COLO829 (cell line): ENCODE measurements at regions not wholly inside any gene's neighbourhood (a gene's known extent, or its start where the extent isn't known, plus 50 kb on each side); places are given as distances from the start of the nearest gene placed in this dataset.
A peak's percentile ranks its signal among the peaks of the same experiment; 100 is the strongest.

Experiments used
- DNase-seq: peaks from one replicate; pipeline ENCODE4 v3.0.0; 2012; ENCODE audit warnings: low spot score

- DNase-seq = no peak
Measured at GRCh38 chr6:14972379-14973067, 273.3 kb upstream of the JARID2 start.

- no peak for DNase-seq
Measured at GRCh38 chr6:14974372-14974771, 271.5 kb upstream of the JARID2 start.

DNA sequence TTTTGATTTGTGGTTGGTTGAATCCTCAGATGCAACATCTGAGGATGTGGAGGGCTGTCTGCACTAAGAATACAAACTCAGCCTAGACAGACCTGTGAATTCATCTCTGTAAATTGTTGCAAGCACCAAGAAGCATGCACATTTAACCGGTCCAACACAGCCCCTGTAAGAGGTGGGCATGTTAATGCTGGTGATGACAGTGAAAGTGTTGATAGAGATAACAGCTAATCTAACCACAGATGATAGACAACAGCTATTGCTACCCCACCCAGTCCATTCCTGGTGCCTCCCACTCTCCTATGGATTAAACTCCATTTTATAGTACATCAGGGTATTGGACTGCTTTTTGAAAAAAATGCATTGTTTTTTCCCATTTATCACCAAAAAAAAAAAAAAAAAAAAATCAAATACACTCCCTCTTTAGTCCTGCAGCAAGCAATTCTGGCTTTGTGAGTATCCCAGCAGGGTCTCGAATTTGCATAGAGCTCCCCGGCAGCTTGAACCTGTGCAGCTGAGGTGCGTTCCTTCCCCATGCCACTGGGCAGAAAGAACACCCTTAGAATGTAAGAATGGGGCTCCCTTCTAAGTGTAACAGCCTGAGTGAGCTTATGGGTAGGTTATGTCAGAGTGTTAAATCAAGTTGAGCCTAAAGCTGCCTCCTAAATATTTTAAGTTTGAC is 270.9 kb upstream of the JARID2 start:
- DNase-seq = no peak

- DNase-seq = no peak
Measured at GRCh38 chr6:14975471-14975817, 270.4 kb upstream of the JARID2 start.

DNA sequence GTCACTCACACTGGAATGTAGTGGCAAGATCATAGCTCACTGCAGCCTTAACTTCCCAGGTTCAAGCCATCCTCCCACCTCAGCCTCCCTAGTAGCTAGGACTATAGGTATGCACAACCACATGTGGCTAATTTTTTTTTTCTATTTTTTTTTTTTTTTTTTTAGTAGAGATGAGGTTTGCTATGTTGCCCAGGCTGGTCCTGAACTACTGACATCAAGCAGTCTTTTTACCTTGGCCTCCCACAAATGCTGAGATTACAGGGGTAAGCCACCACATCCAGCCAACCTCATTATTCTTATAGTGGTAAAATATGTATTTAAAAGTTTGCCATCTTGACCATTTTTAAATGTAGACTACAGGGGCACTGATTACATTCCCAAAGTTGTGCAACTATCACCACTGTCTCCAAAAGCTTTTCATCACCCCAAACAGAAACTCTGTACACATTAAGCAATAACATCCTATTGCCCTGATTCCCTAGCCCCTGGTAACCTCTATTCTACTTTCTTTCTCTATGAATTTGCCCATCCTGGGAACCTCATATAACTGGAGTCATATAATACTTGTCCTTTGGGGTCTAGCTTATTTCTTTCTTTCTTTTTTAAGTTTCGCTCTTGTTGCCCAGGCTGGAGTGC is 268.0 kb upstream of the JARID2 start:
- DNase-seq = no peak

GRCh38 chr6:14981960-14982359 is 263.9 kb upstream of the JARID2 start:
- no peak for DNase-seq

GRCh38 chr6:14983599-14984518 is 262.0 kb upstream of the JARID2 start:
- DNase-seq = no peak

GRCh38 chr6:14984519-14984853 is 261.4 kb upstream of the JARID2 start:
- DNase-seq = peak; percentile 85

DNA sequence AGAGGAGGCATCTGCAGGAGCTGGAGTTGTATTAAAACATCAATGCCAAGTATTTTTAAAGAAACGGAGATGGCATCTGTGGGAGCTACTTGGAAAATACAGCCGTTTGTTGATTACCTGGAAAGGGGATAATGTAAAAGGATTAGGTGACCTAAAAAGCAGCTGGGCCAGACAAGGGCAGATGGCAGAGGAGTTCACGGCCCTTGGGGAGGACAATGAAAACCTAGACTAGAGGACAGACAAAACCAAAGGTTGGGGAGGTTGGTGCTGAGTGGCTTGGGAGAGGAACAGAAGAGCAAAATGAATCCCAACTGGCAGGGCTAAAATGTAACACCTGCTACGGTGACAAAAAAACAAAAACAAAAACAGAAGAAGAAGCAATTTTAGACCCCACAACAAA is 260.5 kb upstream of the JARID2 start:
- no peak for DNase-seq

GRCh38 chr6:14986370-14986769 is 259.5 kb upstream of the JARID2 start:
- no peak for DNase-seq

DNA sequence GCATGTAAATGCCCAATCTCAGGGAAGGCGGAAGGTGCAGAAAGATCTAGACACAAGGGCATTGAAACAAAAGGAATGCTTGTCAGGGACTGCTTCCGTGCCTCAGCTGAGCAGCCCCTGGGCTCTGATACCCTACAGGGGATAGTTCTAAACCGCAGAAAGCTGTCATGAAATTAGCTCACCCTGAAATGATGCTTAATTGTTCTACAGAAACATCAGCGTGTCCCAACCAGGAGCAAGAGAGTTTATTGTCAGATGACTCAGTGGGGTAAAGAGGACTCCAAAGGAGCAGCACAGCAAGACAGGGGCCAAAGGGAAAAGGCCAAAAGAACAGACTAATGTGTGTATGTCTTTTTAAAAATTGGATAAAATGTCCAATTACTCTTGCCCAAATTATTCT is 258.4 kb upstream of the JARID2 start:
- no peak for DNase-seq

GRCh38 chr6:14992382-14992781 is 253.5 kb upstream of the JARID2 start:
- no peak for DNase-seq

DNA sequence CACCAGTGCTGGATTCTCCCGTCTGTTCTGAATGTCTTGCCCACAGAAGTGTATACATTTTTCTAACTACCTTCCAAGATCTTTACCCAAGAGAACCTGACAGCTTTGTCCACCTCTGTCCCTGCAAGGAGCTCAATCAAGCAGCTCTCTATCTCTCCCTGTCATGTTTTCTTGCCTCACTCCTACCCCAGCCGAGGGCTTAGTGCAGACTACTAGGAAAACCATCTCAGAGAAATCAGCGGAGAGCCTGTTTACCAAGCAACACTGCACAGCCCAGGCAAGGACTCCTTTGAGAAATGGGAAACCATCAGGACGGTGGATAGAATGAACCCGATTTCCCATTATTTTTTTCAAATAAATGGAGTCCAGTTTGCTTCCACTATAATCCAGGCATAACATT is 250.7 kb upstream of the JARID2 start:
- DNase-seq = no peak

- DNase-seq = no peak
Measured at GRCh38 chr6:14995966-14996602, 249.8 kb upstream of the JARID2 start.

- DNase-seq = no peak
Measured at GRCh38 chr6:14996892-14997291, 249.0 kb upstream of the JARID2 start.

GRCh38 chr6:14997507-14997906 is 248.4 kb upstream of the JARID2 start:
- no peak for DNase-seq

GRCh38 chr6:14999106-14999505 is 246.8 kb upstream of the JARID2 start:
- no peak for DNase-seq

- peak; percentile 40 for DNase-seq
Measured at GRCh38 chr6:15001326-15001910, 244.5 kb upstream of the JARID2 start.

- no peak for DNase-seq
Measured at GRCh38 chr6:15008269-15008668, 237.6 kb upstream of the JARID2 start.

DNA sequence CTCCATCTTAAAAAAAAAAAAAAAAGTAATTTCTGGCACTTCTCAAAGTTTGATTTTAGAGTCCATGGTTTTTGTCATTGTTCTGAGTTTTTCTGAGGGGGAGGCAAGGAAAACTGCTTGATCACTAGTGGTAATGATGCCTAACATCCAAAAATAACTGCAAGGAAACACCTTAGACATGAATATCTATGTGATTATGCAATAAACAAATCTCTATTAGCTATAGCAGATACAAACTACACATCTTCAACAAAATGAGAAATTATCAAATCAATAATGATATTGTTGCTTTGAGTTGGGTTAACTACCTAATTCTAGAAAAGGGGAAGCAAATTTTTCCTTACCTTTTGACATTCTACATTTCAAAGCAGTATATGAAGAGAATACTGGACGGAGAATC is 230.9 kb upstream of the JARID2 start:
- DNase-seq = no peak

DNA sequence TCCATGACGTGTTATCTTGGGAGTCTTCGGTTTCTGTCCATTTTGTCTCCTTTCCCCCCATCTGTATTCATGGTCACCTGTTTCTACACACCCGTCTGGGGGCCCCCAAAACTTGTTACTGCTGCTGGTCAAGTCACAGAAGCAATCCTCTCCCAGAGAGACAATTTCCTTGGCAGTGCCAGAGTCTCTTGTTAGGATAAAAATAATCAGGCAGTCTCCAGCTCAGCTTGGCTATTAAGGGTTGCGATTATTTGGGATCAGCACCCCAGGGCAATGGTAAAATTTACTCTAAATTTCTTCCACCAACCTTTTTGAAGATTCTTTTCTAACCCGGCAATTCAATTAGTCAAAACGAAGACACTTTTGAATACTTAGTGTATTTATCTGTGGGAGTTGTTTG is 229.1 kb upstream of the JARID2 start:
- no peak for DNase-seq

DNA sequence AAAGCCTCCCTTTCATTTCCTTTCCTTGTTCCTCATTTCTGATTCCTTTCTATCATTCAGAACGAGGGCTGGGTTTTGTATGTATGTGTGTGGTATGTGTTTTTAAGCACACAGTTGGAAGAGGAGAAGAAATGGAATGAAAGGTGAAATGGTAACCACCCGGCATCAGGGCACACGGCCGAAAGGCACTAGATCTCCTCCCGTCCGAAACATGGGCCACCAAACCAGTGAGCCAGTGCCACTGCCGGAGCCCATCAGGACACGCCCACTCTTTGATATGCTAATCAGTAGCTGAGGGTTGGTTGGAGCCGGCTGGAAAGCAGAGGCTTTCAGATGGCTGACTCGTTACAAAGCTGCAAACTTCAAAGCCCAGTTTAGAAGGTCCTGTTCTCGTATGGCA is 228.6 kb upstream of the JARID2 start:
- DNase-seq = peak; percentile 31
